ENCODE measurements at regions not wholly inside any gene's neighbourhood (a gene's known extent, or its start where the extent isn't known, plus 50 kb on each side); places are given as distances from the start of the nearest gene placed in this dataset.

GRCh38 chrX:116806288-116806802 lies 343.6 kb upstream of the CT83 start:
- TF ChIP-seq CTCF (conservative IDR thresholded peaks at IDR 0.05; ENCODE audit: low read depth, low read length) (no peak), EZH2 (IDR thresholded peaks at IDR 0.05; ENCODE audit: low read length, unreplicated experiment) (no peak)
